Endothelial cell of umbilical vein (primary cell): ENCODE measurements at regions not wholly inside any gene's neighbourhood (a gene's known extent, or its start where the extent isn't known, plus 50 kb on each side); places are given as distances from the start of the nearest gene placed in this dataset.

Source experiments
- BruUV-seq: library from RNA; stranded (reverse); fragments of 400-500 nt; replicated peaks from 2 replicates; lab custom pipeline; 2021; lab: Mats Ljungman, UMichigan
- CTCF ChIA-PET: fragments of 300-600, 350-600 bp; sonication (Branson Sonifier 250); formaldehyde crosslinking; loops from one replicate; lab custom pipeline; 2021; ENCODE audit warnings: antibody characterized with exemption, inconsistent platforms; lab: Charles Lee
- POLR2A ChIA-PET: fragments of 300-600, 350-600 bp; sonication (Branson Sonifier 250); formaldehyde crosslinking; loops from one replicate; lab custom pipeline; 2021; ENCODE audit warnings: antibody characterized with exemption, inconsistent platforms; lab: Charles Lee
- DNase-seq: peaks from one replicate; pipeline ENCODE4 v3.0.0-alpha.2; 2011; ENCODE audit warnings: low read depth, low spot score
- FAIRE-seq: peaks from 2 replicates; lab custom pipeline; 2011; peaks lifted over from hg19 to GRCh38; lab: Jason Lieb, UNC
- H2AFZ ChIP-seq: 2 replicates; pipeline ENCODE4 v1.6.0; 2012; ENCODE audit warnings: low read depth, low read length, control low read depth, inconsistent platforms
- H3K27ac ChIP-seq: 2 replicates; pipeline ENCODE4 v1.5.1; 2011; ENCODE audit warnings: low read depth, mild to moderate bottlenecking, control low read depth, low read length, moderate library complexity; ENCODE audit not compliant: insufficient read depth
- H3K27me3 ChIP-seq, 2 experiments: 2 replicates each; pipeline versions ENCODE4 v1.6.0 to v1.6.1; 2011; ENCODE audit warnings: low read length in 2 of 2, mixed read lengths in 1 of 2; ENCODE audit not compliant: control insufficient read depth in 2 of 2, insufficient read depth in 2 of 2
- H3K36me3 ChIP-seq, 2 experiments: 2 replicates in 1 of 2; 3 replicates in 1 of 2; pipeline ENCODE4 v1.5.1; 2011; ENCODE audit warnings: low read length in 2 of 2, mild to moderate bottlenecking in 1 of 2, moderate library complexity in 1 of 2; ENCODE audit not compliant: control insufficient read depth in 2 of 2, insufficient read depth in 2 of 2; ENCODE audit errors: extremely low read depth in 1 of 2
- H3K4me1 ChIP-seq: 3 replicates; pipeline ENCODE4 v1.5.1; 2011; ENCODE audit warnings: mild to moderate bottlenecking, low read length; ENCODE audit not compliant: control insufficient read depth, insufficient read depth; ENCODE audit errors: extremely low read depth
- H3K4me2 ChIP-seq: 2 replicates; pipeline ENCODE4 v1.6.1; 2011; ENCODE audit warnings: low read length, control low read depth, mixed read lengths; ENCODE audit not compliant: insufficient read depth
- H3K4me3 ChIP-seq, 3 experiments: fragments of 200-600 bp in 1 of 3; sonication (generic), shearing (Covaris generic) in 1 of 3; replicated peaks in 1 of 3; 2 replicates each; pipeline ENCODE4 v1.5.1; 2011 to 2016; ENCODE audit warnings: control low read depth in 3 of 3, low read length in 3 of 3, mild to moderate bottlenecking in 2 of 3, inconsistent platforms in 1 of 3, low read depth in 1 of 3, moderate library complexity in 1 of 3; ENCODE audit not compliant: insufficient read depth in 1 of 3
- H3K79me2 ChIP-seq: 2 replicates; pipeline ENCODE4 v1.6.0; 2012; ENCODE audit warnings: low read length, inconsistent platforms; ENCODE audit not compliant: control insufficient read depth, insufficient read depth
- H3K9ac ChIP-seq: replicated peaks from 2 replicates; pipeline ENCODE3; 2011; ENCODE audit warnings: low read length, control low read depth; ENCODE audit not compliant: insufficient read depth; ENCODE audit errors: extremely low read depth
- H3K9me1 ChIP-seq: replicated peaks from 3 replicates; pipeline ENCODE4 v1.6.0; 2011; ENCODE audit warnings: mild to moderate bottlenecking, low read length; ENCODE audit not compliant: control insufficient read depth, insufficient read depth; ENCODE audit errors: extremely low read depth
- H3K9me3 ChIP-seq: replicated peaks from 2 replicates; pipeline ENCODE4 v1.5.1; 2012; ENCODE audit warnings: low read length, inconsistent platforms; ENCODE audit not compliant: control insufficient read depth, insufficient read depth
- H4K20me1 ChIP-seq: replicated peaks from 2 replicates; pipeline ENCODE3; 2011; ENCODE audit warnings: mild to moderate bottlenecking, low read length; ENCODE audit not compliant: control insufficient read depth, insufficient read depth; ENCODE audit errors: extremely low read depth
- CTCF ChIP-seq, 2 donors: IDR thresholded peaks; 1 replicate in 1 of 2; 2 replicates in 1 of 2; pipeline ENCODE4 v1.5.1; 2011; ENCODE audit warnings: low read length in 2 of 2, mild to moderate bottlenecking in 2 of 2, moderate library complexity in 2 of 2, control low read depth in 1 of 2, inconsistent platforms in 1 of 2, low read depth in 1 of 2; ENCODE audit not compliant: insufficient read depth in 1 of 2; ENCODE audit errors: extremely low read depth in 1 of 2
- EZH2 ChIP-seq: IDR thresholded peaks from 2 replicates; pipeline ENCODE4 v1.6.1; 2012; ENCODE audit warnings: borderline replicate concordance, low read depth, mild to moderate bottlenecking, moderate library complexity, low read length, inconsistent platforms; ENCODE audit not compliant: severe bottlenecking
- FOS ChIP-seq: IDR thresholded peaks from 2 replicates; pipeline ENCODE4 v1.6.1; 2011; ENCODE audit warnings: mild to moderate bottlenecking, low read length, moderate library complexity, borderline replicate concordance; ENCODE audit not compliant: insufficient read depth
- GATA2 ChIP-seq: IDR thresholded peaks from 2 replicates; pipeline ENCODE4 v1.7.0; 2011; ENCODE audit warnings: low read depth, mild to moderate bottlenecking, moderate library complexity, mixed read lengths, low read length; ENCODE audit not compliant: insufficient read length, insufficient read depth
- JUN ChIP-seq: IDR thresholded peaks from 2 replicates; pipeline ENCODE4 v1.6.1; 2011; ENCODE audit warnings: borderline replicate concordance, low read depth; ENCODE audit not compliant: insufficient read length, insufficient read depth
- MAX ChIP-seq: IDR thresholded peaks from 2 replicates; pipeline ENCODE4 v1.6.1; 2011; ENCODE audit not compliant: insufficient read depth, insufficient read length
- MYC ChIP-seq: IDR thresholded peaks from one replicate; pipeline ENCODE4 v1.6.1; 2011; ENCODE audit warnings: mild to moderate bottlenecking, low read depth, low read length
- POLR2A ChIP-seq: IDR thresholded peaks from 2 replicates; pipeline ENCODE4 v1.6.1; 2012; ENCODE audit warnings: low read depth, mild to moderate bottlenecking, control low read depth, low read length
- POLR2AphosphoS5 ChIP-seq: IDR thresholded peaks from 2 replicates; pipeline ENCODE4 v1.6.1; 2012; ENCODE audit warnings: low read depth, mild to moderate bottlenecking, control low read depth, low read length, moderate library complexity; ENCODE audit not compliant: insufficient read depth
- dilution Hi-C: fragments of 300-500 bp; cut with MboI; formaldehyde crosslinking; loops from one replicate; pipeline ENCODE4 v1.15.0; 2019; ENCODE audit warnings: low sequenced_read_pairs; ENCODE audit not compliant: extremely low pct_ligation_motif_present
- intact Hi-C: fragments of 100-400 bp; cut with micrococcal nuclease; formaldehyde crosslinking; loops from one replicate; pipeline ENCODE4 v1.10.0; 2022

- Histone ChIP-seq H3K4me1 (no peaks in the 10 kb centered on the region), H3K27me3 (no peaks in the 10 kb centered on the region), H2AFZ (no peak overlapping the region), H3K79me2 (no peaks in the 10 kb centered on the region), H3K36me3 (no peaks in the 10 kb centered on the region), H3K27ac (no peak overlapping the region), H3K9me3 (peaks cover 3% of the 10 kb centered on the region), H3K9ac (no peak overlapping the region), H3K9me1 (no peaks in the 10 kb centered on the region), H3K4me3 (no peak overlapping the region), H3K4me2 (no peak overlapping the region), H4K20me1 (no peaks in the 10 kb centered on the region)
- no peak for FAIRE-seq
- TF ChIP-seq GATA2 (no peak), POLR2A (no peak), FOS (no peak), CTCF (IDR thresholded peaks at IDR 0.05; ENCODE audit: extremely low read depth in 1 of 2, insufficient read depth in 1 of 2, low read depth in 1 of 2, low read length in 2 of 2) (no peak), JUN (no peak), MYC (no peak), EZH2 (no peak), MAX (no peak), POLR2AphosphoS5 (no peak)
- DNase-seq = no peak
- dilution Hi-C loops (no loop called here), intact Hi-C loops (no loop called here)
- ChIA-PET POLR2A (no interaction called here), CTCF (no interaction called here)
- BruUV-seq = no TSS peak
Measured at GRCh38 chr3:137325934-137326333, 368.2 kb downstream of the IL20RB start.
